ENCODE measurements at regions not wholly inside any gene's neighbourhood (a gene's known extent, or its start where the extent isn't known, plus 50 kb on each side); places are given as distances from the start of the nearest gene placed in this dataset.

DNA sequence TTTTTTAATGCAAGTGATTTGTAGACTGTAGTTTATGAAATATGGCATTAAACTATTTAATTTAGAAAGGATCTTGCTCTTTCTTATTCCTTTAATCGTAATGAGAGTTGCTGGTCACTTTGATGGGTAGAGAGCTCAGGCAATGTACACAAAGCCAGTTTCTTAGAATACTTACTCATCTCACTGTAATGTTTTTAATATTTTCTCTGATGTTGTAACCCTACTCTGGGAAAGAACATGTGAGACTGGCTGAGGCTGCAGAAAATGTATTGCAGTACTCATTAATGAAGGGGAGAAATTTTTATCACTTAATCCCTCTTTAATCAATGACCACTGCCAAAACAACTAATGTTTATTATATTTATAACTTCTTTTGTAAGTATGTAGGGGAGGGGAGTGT, 479.4 kb upstream of the KCNMB2 start:
- H3K27me3 Mint-ChIP-seq (ENCODE audit: insufficient read depth, unreplicated experiment) = peaks cover 2% of the 10 kb centered on the region
- H3K9me3 Mint-ChIP-seq (ENCODE audit: unreplicated experiment) = no peaks in the 10 kb centered on the region

DNA sequence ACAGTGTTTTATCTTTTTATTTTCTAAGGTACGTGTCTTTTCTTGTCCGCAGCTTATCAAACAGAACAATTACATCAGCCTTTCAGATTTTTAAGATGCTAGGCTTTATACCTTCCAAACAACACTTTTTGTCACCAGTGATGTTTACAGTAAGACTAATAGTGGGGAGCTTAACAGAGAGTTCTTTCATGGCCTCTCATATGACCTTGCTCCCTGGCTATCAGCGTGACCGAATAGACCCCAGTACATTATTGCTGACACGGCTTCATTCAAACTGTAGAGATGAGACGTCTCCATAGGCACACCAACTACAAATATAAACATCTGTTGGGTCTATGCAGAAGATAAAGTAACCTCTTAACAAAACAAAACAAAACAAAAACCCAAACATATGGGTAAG, 477.6 kb upstream of the KCNMB2 start:
- H3K9me3 Mint-ChIP-seq (ENCODE audit: unreplicated experiment) = no peaks in the 10 kb centered on the region
- TF ChIP-seq, protein P1, sequence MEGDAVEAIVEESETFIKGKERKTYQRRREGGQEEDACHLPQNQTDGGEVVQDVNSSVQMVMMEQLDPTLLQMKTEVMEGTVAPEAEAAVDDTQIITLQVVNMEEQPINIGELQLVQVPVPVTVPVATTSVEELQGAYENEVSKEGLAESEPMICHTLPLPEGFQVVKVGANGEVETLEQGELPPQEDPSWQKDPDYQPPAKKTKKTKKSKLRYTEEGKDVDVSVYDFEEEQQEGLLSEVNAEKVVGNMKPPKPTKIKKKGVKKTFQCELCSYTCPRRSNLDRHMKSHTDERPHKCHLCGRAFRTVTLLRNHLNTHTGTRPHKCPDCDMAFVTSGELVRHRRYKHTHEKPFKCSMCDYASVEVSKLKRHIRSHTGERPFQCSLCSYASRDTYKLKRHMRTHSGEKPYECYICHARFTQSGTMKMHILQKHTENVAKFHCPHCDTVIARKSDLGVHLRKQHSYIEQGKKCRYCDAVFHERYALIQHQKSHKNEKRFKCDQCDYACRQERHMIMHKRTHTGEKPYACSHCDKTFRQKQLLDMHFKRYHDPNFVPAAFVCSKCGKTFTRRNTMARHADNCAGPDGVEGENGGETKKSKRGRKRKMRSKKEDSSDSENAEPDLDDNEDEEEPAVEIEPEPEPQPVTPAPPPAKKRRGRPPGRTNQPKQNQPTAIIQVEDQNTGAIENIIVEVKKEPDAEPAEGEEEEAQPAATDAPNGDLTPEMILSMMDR (IDR thresholded peaks at IDR 0.05; ENCODE audit: insufficient read depth in 1 of 2, low read depth in 1 of 2, low read length in 1 of 2, severe bottlenecking in 1 of 2, unreplicated experiment in 1 of 2) = no peak
- no peaks in the 10 kb centered on the region for H3K36me3 Mint-ChIP-seq (ENCODE audit: insufficient read depth, unreplicated experiment)
- intact Hi-C loops (cut with micrococcal nuclease; ENCODE audit: unreplicated experiment) = no loop called here
- no peak for DNase-seq
- H3K27ac Mint-ChIP-seq (ENCODE audit: unreplicated experiment) = no peak overlapping the region
- peaks cover 2% of the 10 kb centered on the region for H3K27me3 Mint-ChIP-seq (ENCODE audit: insufficient read depth, unreplicated experiment)
- Histone ChIP-seq H3K4me3 (ENCODE audit: low read depth, low read length) (no peak overlapping the region), H3K36me3 (ENCODE audit: control insufficient read depth, insufficient read depth, low read length) (no peaks in the 10 kb centered on the region), H3K27me3 (replicated peaks; ENCODE audit: control insufficient read depth, insufficient read depth, low read length) (no peaks in the 10 kb centered on the region), H3K9me3 (no peaks in the 10 kb centered on the region), H3K4me1 (0 out of 2 replicates have a peak, but pooled peaks cover 3% of the 10 kb centered on the region)
- POLR2A ChIA-PET = no interaction called here
- CTCF ChIA-PET = interaction anchor here (0.6 kb wide), 1 partner anchor 1078 kb away, joined by 4 read pairs; no protein-coding TSS in a partner anchor
- no peak overlapping the region for H3K4me3 Mint-ChIP-seq (ENCODE audit: unreplicated experiment)
- no peaks in the 10 kb centered on the region for H3K4me1 Mint-ChIP-seq (ENCODE audit: low read depth, unreplicated experiment)
- BruUV-seq (replicated peaks) = no TSS peak

More for the DNA sequence above, 479.4 kb upstream of the KCNMB2 start:
- BruUV-seq (replicated peaks) = no TSS peak
- DNase-seq = no peak
- TF ChIP-seq, protein P1 (IDR thresholded peaks at IDR 0.05; ENCODE audit: insufficient read depth in 1 of 2, low read depth in 1 of 2, low read length in 1 of 2, severe bottlenecking in 1 of 2, unreplicated experiment in 1 of 2) = no peak
- Histone ChIP-seq H3K36me3 (ENCODE audit: control insufficient read depth, insufficient read depth, low read length) (no peaks in the 10 kb centered on the region), H3K4me1 (0 out of 2 replicates have a peak, but pooled peaks cover 3% of the 10 kb centered on the region), H3K9me3 (no peaks in the 10 kb centered on the region), H3K4me3 (ENCODE audit: low read depth, low read length) (no peak overlapping the region), H3K27me3 (replicated peaks; ENCODE audit: control insufficient read depth, insufficient read depth, low read length) (no peaks in the 10 kb centered on the region)
- Mint-ChIP-seq H3K36me3 (ENCODE audit: insufficient read depth, unreplicated experiment) (no peaks in the 10 kb centered on the region), H3K4me3 (ENCODE audit: unreplicated experiment) (no peak overlapping the region), H3K27ac (ENCODE audit: unreplicated experiment) (no peak overlapping the region), H3K4me1 (ENCODE audit: low read depth, unreplicated experiment) (no peaks in the 10 kb centered on the region)
- ChIA-PET CTCF (no interaction called here), POLR2A (no interaction called here)
- intact Hi-C loops (cut with micrococcal nuclease; ENCODE audit: unreplicated experiment) = no loop called here

DNA sequence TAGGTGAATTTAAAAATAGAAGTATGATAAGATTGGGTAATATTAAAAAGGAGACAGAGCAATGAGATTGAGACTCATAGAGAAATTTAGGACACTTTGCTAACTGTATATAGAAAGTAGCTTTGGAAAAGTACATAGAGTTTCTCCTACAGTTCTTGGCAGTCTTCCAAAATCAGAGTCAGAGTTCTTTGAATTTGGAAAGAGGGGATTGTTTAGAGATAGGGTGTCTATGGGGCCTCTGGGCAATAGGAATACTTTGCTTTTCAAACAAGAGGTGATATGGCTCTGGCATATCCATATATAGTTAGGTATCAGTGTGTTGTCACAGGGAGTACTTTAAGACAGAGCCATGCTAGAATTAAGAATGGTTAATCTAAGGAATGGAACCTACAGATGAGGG, 477.1 kb upstream of the KCNMB2 start:
- TF ChIP-seq, protein P1 (IDR thresholded peaks at IDR 0.05; ENCODE audit: insufficient read depth in 1 of 2, low read depth in 1 of 2, low read length in 1 of 2, severe bottlenecking in 1 of 2, unreplicated experiment in 1 of 2) = no peak
- intact Hi-C loops (cut with micrococcal nuclease; ENCODE audit: unreplicated experiment) = no loop called here
- Mint-ChIP-seq H3K36me3 (ENCODE audit: insufficient read depth, unreplicated experiment) (no peaks in the 10 kb centered on the region), H3K27ac (ENCODE audit: unreplicated experiment) (no peak overlapping the region), H3K9me3 (ENCODE audit: unreplicated experiment) (no peaks in the 10 kb centered on the region), H3K4me3 (ENCODE audit: unreplicated experiment) (no peak overlapping the region), H3K4me1 (ENCODE audit: low read depth, unreplicated experiment) (no peaks in the 10 kb centered on the region), H3K27me3 (ENCODE audit: insufficient read depth, unreplicated experiment) (peaks cover 2% of the 10 kb centered on the region)
- no peaks in the 10 kb centered on the region for H3K36me3 ChIP-seq (ENCODE audit: control insufficient read depth, insufficient read depth, low read length)
- H3K9me3 ChIP-seq = no peaks in the 10 kb centered on the region
- ChIA-PET CTCF (interaction anchor here (0.6 kb wide), 1 partner anchor 1077 kb away, joined by 4 read pairs; no protein-coding TSS in a partner anchor), POLR2A (no interaction called here)
- H3K27me3 ChIP-seq (replicated peaks; ENCODE audit: control insufficient read depth, insufficient read depth, low read length) = no peaks in the 10 kb centered on the region
- no peak for DNase-seq
- no TSS peak for BruUV-seq (replicated peaks)
- 0 out of 2 replicates have a peak, but pooled peaks cover 3% of the 10 kb centered on the region for H3K4me1 ChIP-seq
- H3K4me3 ChIP-seq (ENCODE audit: low read depth, low read length) = no peak overlapping the region

Data from Caco-2 (cell line).